CD4-positive, alpha-beta T cell treated with Interleukin-4 for 1 hour (primary cell): ENCODE measurements at regions not wholly inside any gene's neighbourhood (a gene's known extent, or its start where the extent isn't known, plus 50 kb on each side); places are given as distances from the start of the nearest gene placed in this dataset.

Experiments
- DNase-seq, 2 donors: peaks; one replicate each; pipeline ENCODE4 v3.0.0-alpha.2; 2020 to 2022

- no peak for DNase-seq
Measured at GRCh38 chr18:78771496-78772359, 207.9 kb upstream of the SALL3 start.

DNA sequence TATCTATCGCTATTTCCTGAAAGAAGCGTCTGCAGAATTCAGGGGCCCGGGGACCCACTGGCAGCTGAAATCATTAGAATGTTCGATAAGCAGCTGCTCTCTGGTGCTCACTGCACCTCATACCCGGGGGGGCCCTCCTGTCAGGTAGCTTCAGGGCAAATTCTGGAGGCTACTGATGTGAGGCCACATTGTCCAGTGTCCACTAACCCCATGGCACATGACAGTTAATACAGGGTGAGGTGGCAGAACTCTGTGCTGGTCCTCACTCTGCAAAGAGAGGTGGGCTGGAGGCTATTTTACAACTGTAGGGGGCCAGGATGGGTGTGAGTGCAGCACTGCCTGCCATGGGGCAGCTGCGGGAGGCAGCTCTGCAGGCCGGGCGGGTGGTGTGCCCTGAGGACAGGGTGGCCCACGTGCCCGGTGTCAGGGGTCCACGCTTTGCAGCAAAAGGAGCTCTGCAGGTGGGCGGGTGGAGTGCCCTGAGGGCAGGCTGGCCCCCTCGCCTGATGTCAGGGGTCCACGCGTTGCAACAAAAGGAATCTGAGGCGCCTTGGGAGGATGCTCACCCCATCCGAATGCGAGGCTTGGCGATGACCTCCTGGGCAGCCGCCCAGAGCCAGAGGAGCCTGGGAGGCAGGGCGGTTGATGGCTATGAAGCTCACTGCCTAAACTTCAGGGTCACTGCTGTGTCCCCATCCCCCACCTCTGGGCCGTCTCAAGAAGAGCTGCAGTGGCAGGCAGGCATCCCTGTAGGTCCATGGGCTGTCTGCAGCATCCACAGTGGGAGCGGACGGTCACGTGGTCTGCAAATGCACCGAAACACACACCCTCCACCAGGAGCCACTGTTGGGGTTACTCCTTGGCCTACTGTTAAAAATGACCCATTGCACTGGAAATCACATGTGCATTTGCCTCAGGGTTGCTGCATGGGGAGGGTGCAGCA lies 207.0 kb upstream of the SALL3 start:
- no peak for DNase-seq

DNA sequence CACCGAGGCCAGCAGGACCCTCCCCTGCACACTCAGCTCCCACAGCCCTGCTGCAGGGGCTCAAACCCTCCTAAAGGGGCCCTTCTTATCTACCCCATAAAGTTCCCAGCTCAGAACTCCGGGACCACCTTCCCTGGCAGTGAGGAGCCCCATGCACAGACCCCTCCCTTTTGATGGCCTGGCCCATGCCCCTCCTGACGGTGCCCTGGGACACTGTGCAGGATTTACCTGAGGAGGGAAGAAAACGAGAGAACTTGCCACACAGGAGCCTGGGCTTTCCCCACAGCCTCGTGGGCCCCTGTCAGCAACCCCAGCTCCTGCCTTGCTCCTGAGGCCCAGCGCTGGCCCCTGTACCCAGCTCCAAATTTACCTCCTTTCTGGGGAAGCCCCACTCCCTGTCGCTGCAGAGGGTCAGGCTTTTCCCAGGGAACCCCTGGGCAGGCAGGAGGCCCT lies 206.3 kb upstream of the SALL3 start:
- peak in 1 of 2 donors; percentile 5 for DNase-seq

DNA sequence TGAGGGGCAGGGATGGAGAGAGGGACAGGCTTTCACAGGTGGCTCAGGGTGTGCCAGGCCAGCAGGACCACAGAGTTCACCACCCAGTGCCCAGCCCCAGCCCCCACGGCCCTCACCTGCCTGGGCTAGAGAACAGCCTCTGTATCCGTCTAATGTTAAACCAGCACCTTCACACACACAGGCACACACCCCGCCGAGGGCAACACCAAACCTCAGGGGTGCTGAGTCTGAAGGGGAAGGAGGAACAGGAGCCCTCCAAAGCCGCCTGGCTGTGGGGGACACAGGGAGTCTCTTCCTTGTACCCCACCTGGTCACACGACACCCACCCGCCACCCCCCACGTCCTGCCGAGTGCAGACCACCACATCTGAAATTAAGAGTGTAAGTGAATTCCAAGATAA lies 205.8 kb upstream of the SALL3 start:
- DNase-seq = no peak

DNA sequence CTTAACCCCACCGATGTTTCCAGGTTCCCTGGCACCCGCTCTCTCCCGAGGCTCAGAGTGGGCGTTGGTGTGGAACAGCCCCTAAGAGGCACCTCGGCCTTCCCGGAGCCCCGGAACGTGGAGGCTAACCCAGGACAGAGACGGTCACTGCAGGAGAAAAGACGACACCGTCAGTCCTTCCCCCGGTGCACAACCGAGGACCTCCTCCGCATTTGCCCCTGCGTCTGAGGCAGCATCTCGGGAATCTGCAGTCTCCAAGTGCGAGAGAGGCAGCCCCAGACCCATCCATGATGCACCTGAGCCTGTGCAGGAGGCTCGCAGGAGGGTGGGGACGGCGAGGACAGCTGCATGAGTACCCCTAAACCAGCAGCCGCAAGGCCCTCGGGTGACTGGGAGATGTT lies 204.9 kb upstream of the SALL3 start:
- DNase-seq = no peak

DNA sequence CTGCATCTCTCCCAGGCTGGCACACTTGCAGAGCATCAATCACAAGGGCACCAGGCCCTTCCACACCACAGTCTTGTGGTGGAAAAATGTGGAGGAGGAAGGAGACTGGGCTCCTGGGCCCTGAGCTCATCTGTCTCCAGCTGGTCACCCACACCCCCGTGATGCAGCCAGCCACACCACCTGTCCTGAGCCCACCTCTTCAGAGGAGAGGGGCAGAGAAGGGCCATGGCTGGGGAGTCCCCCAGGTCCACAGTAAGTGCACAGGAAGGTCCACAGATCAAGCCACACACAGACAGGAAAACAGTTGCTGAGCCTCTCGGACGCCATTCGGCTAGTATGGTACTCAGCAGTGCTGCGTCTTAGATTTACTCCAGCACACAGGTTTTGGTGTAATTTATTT lies 203.5 kb upstream of the SALL3 start:
- DNase-seq = no peak

- no peak for DNase-seq
Measured at GRCh38 chr18:78776706-78777285, 202.8 kb upstream of the SALL3 start.

DNA sequence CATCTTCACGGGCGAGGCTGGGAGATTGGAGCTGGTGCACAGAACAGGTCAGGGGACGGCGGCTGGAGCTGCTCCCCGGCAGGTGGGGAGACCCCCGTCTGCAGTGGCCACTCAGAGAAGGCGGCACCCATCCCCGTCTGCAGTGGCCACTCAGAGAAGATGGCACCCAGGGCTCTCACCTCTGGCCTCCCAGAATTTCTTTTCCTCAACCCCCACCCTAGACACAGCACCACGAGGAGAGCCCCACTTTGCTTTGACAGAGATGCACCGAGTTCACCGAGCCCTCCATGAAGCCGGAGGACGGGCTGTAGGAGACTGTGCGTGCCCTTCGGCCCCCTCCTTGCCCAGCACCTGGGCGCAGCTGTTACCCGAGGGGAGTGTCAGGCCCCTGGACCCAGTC lies 201.6 kb upstream of the SALL3 start:
- DNase-seq = no peak

DNA sequence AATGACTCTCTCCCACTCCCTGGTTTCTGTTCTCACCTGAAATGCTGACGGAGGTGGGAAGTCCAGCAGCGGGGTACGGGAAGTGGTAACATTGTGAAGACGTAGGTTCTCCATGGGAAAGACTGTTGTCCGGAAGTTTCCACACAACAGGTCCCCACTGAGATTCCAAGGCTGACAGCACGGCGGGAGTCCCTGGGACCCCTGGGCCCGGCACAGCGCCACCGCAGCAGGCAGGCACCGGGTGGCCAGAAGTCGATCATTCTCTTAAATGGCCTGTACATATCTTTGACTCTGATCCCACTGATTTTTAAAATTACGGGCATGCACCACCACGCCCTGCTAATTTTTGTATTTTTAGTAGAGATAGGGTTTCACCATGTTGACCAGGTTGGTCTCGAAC lies 201.0 kb upstream of the SALL3 start:
- no peak for DNase-seq

DNA sequence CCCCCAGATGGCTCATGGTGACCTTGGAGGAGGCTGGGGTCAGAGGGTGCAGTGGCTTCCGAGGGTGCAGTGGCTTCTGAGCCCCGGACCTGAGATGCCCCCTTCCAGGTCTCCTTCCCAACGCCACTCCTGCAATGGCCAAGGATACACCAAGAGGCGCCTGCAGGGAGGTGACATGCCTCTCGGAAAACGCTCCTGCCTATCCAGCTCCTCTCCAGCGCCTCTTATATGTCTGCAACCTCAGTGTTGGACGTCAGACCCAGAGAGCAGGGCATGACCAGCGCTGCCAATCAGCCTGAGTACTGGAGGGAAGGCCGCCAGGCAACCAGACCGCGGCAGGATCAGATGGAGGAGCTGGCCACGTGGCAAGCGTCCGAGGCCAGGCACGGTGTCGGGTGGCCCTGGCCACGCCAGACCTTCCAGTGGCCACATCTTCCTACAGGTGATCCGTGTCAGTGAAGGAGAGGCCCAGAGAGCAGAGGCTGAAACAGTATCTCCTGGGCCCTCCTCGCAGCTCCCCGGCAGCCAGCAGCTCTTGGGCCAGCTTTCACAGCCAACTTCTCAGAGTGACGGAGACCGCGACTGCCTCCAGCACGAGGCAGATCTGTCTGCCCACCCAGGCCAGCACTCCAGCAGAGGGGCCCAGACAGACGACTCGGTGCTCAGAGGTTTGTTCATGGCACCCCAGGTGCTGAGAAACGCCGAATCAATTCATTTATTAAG lies 199.5 kb upstream of the SALL3 start:
- no peak for DNase-seq

- DNase-seq = no peak
Measured at GRCh38 chr18:78780719-78781600, 198.7 kb upstream of the SALL3 start.

GRCh38 chr18:78781601-78781960 lies 198.0 kb upstream of the SALL3 start:
- DNase-seq = no peak

GRCh38 chr18:78782951-78783563 lies 196.6 kb upstream of the SALL3 start:
- no peak for DNase-seq

- no peak for DNase-seq
Measured at GRCh38 chr18:78783564-78783960, 196.1 kb upstream of the SALL3 start.

GRCh38 chr18:78784861-78785260 lies 194.8 kb upstream of the SALL3 start:
- DNase-seq = no peak

GRCh38 chr18:78785706-78786105 lies 193.9 kb upstream of the SALL3 start:
- DNase-seq = no peak

GRCh38 chr18:78786776-78787175 lies 192.8 kb upstream of the SALL3 start:
- DNase-seq = no peak

- no peak for DNase-seq
Measured at GRCh38 chr18:78787751-78788150, 191.9 kb upstream of the SALL3 start.

DNA sequence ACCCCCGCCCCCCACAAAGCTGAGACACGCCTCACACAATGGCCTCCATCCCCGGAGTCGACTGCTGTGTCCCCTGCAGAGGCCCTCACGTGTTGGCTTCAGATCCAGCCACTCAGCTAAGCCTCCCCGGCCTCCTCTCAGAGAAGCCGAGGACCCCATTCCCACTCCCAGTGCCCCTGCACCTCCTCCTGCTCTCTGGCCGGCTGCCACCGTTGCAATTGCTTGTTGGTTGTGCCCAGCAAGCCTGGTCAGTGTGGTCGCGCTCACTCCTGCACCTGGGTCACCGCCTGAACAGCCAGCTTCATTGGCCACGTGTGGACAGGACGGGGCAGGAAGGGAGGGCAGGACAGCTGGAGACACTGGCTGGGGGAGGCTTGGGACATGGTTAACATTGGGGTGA lies 191.5 kb upstream of the SALL3 start:
- DNase-seq = no peak

DNA sequence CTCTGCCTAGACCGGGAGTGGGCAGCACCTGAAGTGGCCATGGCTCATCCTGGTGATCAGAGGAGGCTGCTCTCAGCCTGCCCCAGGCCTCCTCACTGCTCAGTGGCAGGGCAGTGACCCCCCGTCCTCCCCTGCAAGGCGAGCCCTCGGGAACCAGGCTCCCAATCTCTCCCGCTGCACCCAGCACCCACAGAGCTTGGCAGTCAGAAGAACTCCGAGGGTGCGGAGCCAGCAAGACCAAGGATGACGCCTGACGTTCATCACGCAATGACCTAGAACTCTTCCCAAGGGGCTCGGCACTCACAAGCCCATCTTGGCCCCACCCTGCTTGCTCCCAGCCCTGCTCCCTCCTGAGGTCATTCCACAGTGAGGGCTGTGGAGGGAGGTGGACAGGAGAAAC lies 189.8 kb upstream of the SALL3 start:
- DNase-seq = no peak

- no peak for DNase-seq
Measured at GRCh38 chr18:78790511-78790910, 189.1 kb upstream of the SALL3 start.
